ENCODE measurements at regions not wholly inside any gene's neighbourhood (a gene's known extent, or its start where the extent isn't known, plus 50 kb on each side); places are given as distances from the start of the nearest gene placed in this dataset.

GRCh38 chr22:22779213-22779612 lies 108.4 kb upstream of the IGLL5 start:
- TF ChIP-seq CTCF (IDR thresholded peaks at IDR 0.05) (no peak), POLR2A (IDR thresholded peaks at IDR 0.05) (no peak)

All from Peyer's patch (tissue), 4 donors.